Esophagus squamous epithelium (tissue), 4 donors: ENCODE measurements at regions not wholly inside any gene's neighbourhood (a gene's known extent, or its start where the extent isn't known, plus 50 kb on each side); places are given as distances from the start of the nearest gene placed in this dataset.

Experiments used
- CTCF ChIP-seq, 6 experiments: fragments of 450-650 bp in 4 of 6; fragments of 200-600 bp in 2 of 6; sonication (generic) in 2 of 6; IDR thresholded peaks; one replicate each; pipeline ENCODE4 v1.5.1; 2016 to 2019; ENCODE audit warnings: antibody characterized with exemption in 6 of 6, mild to moderate bottlenecking in 4 of 6, moderate library complexity in 4 of 6
- POLR2A ChIP-seq, 4 donors: fragments of 450-650 bp; IDR thresholded peaks; one replicate each; pipeline ENCODE4 v1.6.1; 2017; ENCODE audit warnings: antibody characterized with exemption in 4 of 4, mild to moderate bottlenecking in 4 of 4, moderate library complexity in 3 of 4

GRCh38 chr10:106082865-106083264 is 1081.6 kb downstream of the SORCS1 start:
- no peak for TF ChIP-seq CTCF (IDR thresholded peaks at IDR 0.05)
- TF ChIP-seq POLR2A (IDR thresholded peaks at IDR 0.05): no peak
